NCI-H510A (cell line): ENCODE measurements at regions not wholly inside any gene's neighbourhood (a gene's known extent, or its start where the extent isn't known, plus 50 kb on each side); places are given as distances from the start of the nearest gene placed in this dataset.

Source experiments
- DNase-seq: peaks from one replicate; lab custom pipeline; 2025; lab: John Stamatoyannopoulos, UW

- no peak for DNase-seq
Observed at GRCh38 chr22:47392729-47393128, 630.3 kb downstream of the TBC1D22A start.

- DNase-seq: no peak
Observed at GRCh38 chr22:47392054-47392347, 629.6 kb downstream of the TBC1D22A start.

DNA sequence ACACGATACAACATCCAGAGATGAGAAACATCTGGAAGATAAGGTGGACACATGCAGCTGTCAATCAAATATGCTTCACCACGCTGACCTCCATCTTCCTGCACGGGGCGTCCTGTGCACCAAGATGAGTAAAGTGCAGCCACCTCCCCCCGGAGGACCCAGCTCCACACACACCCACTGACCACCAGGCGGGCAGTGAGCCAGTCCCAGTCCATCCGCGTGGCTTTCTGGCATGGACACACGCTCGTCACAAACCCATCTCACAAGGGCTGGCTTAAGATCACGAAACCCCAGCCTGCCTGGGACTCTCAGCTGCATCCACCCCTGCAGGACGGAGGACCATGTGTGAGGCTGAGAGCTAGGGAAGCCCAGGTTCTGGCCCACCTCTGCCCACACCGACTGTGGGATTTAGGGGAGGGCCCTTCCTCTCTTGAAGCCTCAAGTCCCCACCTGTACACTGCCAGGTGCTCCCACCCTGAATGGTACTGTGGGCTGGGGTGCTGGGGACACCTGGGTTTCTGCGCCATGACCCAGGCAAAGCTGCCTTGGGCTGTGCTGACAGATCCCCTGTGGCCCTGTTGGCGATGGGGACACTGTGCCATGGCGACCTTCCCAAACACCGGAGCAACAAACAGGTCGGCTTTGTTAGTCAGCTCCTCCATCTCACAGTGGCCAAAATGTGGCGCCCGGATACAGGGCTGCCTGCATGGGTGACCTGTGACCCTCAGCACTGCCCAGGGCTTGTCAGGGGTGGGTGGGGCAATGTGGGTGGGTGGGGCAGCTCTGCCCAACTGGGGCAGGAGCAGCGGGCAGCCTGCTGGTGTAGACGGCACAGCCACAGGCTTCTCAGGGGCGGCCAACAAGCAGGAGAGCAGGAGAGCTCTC is 629.0 kb downstream of the TBC1D22A start:
- no peak for DNase-seq

DNA sequence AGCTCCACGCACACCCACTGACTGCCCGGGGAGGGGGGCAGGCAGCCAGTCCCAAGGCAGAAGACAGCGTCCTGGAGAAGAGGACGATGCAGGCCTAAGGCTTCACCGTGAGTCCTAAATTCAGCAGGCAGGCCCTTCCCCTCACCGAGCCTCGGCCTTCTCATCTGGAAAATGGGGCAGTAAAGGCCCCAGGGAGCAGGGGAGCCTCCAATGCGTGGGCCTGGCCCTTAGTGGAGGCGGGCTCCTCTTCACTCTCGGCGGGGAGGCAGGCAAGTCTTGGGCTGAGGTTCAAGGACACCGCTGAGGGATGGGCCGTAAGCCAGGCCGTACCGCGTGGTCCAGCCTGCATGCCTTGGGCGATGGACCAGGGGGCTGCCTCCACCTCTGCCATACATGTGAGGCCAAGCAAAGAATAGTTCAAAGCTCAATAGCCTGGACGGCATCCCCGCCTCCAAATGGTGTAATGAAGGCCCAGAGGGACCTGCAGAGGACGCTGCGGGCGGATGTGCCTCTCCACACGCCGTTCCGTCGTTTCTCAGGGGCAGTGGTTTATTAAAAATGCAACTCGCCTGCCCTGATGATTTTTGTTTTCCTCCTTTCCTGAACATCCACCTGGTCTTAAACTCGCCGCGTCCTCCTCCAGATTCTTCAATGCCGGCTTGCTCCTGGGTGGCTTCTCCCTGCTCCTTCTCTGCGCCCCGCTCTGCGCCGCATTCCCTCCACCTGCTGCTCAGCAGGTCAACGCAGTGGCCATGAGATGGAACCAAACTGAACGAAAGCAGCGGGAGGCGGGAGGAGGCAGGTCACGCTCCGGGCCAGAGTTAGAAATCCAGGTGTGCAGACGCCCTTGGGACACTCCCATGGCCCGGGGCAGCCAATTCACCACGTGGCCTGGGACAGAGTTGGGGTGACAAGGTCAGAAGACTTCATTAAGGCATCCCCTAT is 627.8 kb downstream of the TBC1D22A start:
- DNase-seq: no peak

GRCh38 chr22:47389201-47389600 is 626.8 kb downstream of the TBC1D22A start:
- DNase-seq: no peak

GRCh38 chr22:47388778-47389177 is 626.3 kb downstream of the TBC1D22A start:
- no peak for DNase-seq

- no peak for DNase-seq
Observed at GRCh38 chr22:47388331-47388730, 625.9 kb downstream of the TBC1D22A start.

DNA sequence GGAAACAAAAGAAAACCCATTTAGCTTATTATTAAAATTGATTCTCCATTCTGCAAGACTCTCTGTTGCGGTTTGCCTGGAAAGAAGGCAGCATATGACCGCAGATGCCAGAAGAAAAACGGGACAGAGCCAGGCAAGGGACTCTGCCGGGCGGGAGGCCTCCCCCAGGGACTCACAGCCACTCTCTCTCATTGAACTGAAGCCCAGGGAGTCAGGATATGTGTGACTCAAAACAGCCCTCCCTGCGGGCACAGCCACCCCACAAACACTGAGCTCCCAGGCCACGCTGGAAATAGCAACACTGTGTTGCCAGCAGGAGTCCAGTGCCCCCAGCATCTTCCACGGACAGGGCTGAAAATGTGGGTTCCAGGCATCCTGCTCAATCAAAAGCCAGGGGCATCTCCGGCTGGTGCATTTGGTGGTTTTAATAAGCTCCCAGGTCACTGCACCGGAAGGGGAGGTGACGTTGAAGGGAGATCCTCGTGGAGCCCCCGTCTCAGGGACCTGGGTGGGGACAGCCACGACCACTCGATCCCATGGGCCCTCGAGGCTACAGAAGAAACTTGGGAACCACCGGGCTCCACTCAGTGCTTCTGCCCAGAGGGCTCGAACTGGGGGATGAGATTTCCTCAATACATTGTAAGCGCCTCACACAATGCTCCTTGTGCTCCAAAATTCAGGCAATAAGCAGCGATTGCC is 624.5 kb downstream of the TBC1D22A start:
- DNase-seq: no peak

GRCh38 chr22:47384977-47385376 is 622.5 kb downstream of the TBC1D22A start:
- DNase-seq: no peak

GRCh38 chr22:47382164-47382890 is 619.9 kb downstream of the TBC1D22A start:
- DNase-seq: no peak

GRCh38 chr22:47381240-47381639 is 618.8 kb downstream of the TBC1D22A start:
- DNase-seq: no peak

GRCh38 chr22:47380692-47381091 is 618.2 kb downstream of the TBC1D22A start:
- DNase-seq: no peak

- no peak for DNase-seq
Observed at GRCh38 chr22:47379037-47379436, 616.6 kb downstream of the TBC1D22A start.

GRCh38 chr22:47377926-47378560 is 615.6 kb downstream of the TBC1D22A start:
- DNase-seq: no peak

DNA sequence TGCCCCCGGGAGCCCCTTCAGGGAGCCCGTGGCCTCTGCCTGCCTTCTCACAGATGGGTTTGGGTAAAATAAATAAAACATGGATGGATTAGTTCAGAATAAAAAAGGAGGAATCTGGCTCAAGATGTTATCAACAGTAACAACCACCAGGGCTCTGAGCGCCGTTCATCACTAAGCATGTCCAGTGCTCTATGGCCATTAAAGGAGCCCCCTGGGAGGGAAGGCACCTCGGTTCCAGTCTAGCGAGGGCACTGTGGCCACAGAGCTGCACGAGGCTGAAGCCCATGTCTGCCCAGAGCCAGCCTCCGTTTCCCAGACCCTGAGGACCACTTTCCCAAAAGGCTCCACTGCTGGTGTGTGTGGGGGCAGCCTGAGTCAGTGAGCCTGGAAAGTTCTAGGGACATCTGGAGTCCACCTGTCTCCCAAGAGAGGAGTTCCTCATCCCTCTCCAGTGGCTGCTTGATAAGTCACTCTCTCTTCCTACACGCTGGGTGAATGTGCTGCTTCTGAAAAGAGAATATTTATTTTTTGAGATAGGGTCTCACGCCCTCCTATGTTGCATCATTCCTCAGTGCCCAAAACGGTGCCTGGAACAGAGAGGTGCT is 614.6 kb downstream of the TBC1D22A start:
- no peak for DNase-seq

DNA sequence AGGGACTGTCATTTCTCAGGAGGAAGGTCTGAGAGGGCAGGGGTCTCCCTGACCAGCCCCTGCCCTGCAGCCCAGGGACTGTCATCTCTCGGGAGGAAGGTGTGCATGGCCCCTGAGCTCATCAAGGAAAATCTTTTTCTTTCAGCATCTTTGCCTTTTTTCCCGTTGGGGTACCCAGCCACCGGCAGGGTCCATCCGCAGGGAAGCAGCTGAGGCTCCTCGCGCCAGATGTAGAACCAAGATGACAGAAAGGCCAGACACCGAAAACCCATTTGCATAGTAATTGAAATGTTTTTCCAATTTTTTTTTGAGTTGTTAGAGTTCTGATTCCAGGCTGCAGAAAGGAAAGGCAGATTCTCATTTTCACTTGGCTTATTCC is 613.9 kb downstream of the TBC1D22A start:
- DNase-seq: no peak

DNA sequence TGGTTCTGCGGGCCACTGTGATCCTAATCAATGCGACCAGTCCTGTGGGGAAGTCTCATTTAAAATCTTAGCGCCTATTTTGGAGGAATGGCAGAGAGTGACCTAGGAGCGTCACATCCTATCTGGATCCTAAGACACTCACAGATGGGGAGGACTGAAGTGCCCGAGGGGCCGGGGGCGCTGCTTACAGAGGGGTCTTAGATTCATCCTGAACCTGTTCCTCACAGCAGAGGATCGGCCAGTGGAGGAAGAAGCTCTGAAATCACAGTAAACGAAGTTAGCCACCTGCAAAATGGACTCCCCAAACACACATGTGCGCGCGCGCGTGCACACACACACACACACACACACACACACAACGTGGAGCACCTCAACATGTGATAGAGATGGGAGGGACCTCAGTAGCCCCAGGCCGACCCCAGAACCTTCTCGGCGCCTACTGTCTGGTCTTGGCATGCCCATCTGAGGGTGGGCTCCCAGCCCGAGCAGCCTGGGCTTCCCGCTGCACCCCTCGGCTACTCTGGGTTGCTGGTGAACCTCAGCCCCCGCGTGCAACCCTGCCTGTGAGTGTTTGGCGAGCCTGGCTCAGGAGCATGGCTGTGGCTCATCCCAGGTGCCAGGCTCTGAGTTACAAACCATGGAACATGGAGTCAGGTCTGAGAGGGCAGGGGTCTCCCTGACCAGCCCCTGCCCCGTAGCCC is 613.3 kb downstream of the TBC1D22A start:
- DNase-seq: no peak

GRCh38 chr22:47374901-47375575 is 612.6 kb downstream of the TBC1D22A start:
- no peak for DNase-seq

DNA sequence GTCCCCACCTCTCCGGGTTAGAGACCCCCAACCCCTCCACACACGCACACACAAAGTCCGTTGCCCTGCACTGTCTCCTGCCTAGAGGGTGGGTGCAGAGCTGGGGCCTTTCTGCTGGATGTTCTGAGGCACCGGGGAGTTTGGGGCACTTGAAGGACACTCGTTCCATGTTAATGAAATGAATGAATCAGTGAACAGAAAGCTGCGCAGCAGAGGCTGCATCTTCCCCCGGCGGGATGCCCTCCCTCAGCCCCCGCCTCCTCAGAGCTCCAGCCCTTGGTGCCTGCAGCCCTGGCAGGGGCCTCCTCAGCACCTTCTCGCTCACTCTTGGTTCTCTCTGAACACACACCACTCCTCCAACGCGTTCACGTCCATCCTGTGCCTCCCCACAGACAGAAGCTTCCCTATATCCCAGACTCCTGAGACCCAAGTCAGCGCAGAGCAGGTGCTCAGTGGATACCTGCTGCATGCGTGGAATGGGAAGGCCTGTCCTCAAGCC is 611.9 kb downstream of the TBC1D22A start:
- DNase-seq: no peak
